Transverse colon (tissue), 4 donors: ENCODE measurements at regions not wholly inside any gene's neighbourhood (a gene's known extent, or its start where the extent isn't known, plus 50 kb on each side); places are given as distances from the start of the nearest gene placed in this dataset.

Source experiments
- EP300 ChIP-seq: sonication (generic); formaldehyde crosslinking; IDR thresholded peaks from one replicate; pipeline ENCODE4 v1.6.1; 2017; ENCODE audit warnings: antibody characterized with exemption, low read depth
- POLR2A ChIP-seq: fragments of 450-650 bp; IDR thresholded peaks from one replicate; pipeline ENCODE4 v1.6.1; 2016; ENCODE audit warnings: antibody characterized with exemption, mild to moderate bottlenecking, moderate library complexity
- POLR2AphosphoS5 ChIP-seq, 3 donors: sonication (generic); formaldehyde crosslinking; IDR thresholded peaks; one replicate each; pipeline ENCODE4 v1.6.1; 2016; ENCODE audit warnings: antibody characterized with exemption in 3 of 3
- TF ChIP-seq, protein P1 (sequence below), 5 experiments: fragments of 200-600 bp in 3 of 5; fragments of 450-650 bp in 2 of 5; sonication (generic) in 3 of 5; IDR thresholded peaks; 1 replicate in 2 of 5; 2 replicates in 3 of 5; pipeline ENCODE4 v1.5.1; 2016 to 2017; ENCODE audit warnings: antibody characterized with exemption in 5 of 5, inconsistent platforms in 3 of 5, mild to moderate bottlenecking in 2 of 5, moderate library complexity in 1 of 5

- TF ChIP-seq, protein P1, sequence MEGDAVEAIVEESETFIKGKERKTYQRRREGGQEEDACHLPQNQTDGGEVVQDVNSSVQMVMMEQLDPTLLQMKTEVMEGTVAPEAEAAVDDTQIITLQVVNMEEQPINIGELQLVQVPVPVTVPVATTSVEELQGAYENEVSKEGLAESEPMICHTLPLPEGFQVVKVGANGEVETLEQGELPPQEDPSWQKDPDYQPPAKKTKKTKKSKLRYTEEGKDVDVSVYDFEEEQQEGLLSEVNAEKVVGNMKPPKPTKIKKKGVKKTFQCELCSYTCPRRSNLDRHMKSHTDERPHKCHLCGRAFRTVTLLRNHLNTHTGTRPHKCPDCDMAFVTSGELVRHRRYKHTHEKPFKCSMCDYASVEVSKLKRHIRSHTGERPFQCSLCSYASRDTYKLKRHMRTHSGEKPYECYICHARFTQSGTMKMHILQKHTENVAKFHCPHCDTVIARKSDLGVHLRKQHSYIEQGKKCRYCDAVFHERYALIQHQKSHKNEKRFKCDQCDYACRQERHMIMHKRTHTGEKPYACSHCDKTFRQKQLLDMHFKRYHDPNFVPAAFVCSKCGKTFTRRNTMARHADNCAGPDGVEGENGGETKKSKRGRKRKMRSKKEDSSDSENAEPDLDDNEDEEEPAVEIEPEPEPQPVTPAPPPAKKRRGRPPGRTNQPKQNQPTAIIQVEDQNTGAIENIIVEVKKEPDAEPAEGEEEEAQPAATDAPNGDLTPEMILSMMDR (IDR thresholded peaks at IDR 0.05): no peak
- TF ChIP-seq POLR2AphosphoS5 (IDR thresholded peaks at IDR 0.05): no peak
- no peak for TF ChIP-seq POLR2A
- TF ChIP-seq EP300: no peak
Measured at GRCh38 chr21:16020878-16021277, 291.1 kb downstream of the USP25 start.
